Stimulated activated CD8-positive, alpha-beta memory T cell treated with anti-CD3 and anti-CD28 coated beads, Interleukin-7, amount 100 ng/mL, for 4 hours (primary cell): ENCODE measurements at regions not wholly inside any gene's neighbourhood (a gene's known extent, or its start where the extent isn't known, plus 50 kb on each side); places are given as distances from the start of the nearest gene placed in this dataset.
"Not testable (repeated sequence)": the region's sequence is repeated elsewhere in the genome, so short reads cannot be mapped to it uniquely, and the experiment has no call there.

Experiments
- DNase-seq, 2 donors: peaks; one replicate each; pipeline ENCODE4 v3.0.0-alpha.2; 2020; ENCODE audit warnings: low read depth in 2 of 2

DNA sequence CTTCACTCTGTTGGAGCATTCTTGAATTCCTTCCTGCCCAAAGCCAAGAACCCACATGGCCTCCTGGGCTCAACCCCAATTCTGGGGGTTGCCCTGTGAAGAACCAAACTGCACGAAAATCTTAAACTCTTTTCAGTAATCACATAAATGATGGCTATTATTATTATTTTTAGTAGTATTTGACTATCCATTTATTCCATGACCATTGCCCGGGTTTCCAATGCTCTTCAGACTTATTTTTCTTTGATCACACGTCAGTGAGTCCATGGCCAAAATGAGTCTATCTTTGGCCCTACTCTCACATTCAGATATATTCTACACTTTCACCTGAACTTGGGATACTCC is 185.9 kb downstream of the AVL9 start:
- no peak for DNase-seq

DNA sequence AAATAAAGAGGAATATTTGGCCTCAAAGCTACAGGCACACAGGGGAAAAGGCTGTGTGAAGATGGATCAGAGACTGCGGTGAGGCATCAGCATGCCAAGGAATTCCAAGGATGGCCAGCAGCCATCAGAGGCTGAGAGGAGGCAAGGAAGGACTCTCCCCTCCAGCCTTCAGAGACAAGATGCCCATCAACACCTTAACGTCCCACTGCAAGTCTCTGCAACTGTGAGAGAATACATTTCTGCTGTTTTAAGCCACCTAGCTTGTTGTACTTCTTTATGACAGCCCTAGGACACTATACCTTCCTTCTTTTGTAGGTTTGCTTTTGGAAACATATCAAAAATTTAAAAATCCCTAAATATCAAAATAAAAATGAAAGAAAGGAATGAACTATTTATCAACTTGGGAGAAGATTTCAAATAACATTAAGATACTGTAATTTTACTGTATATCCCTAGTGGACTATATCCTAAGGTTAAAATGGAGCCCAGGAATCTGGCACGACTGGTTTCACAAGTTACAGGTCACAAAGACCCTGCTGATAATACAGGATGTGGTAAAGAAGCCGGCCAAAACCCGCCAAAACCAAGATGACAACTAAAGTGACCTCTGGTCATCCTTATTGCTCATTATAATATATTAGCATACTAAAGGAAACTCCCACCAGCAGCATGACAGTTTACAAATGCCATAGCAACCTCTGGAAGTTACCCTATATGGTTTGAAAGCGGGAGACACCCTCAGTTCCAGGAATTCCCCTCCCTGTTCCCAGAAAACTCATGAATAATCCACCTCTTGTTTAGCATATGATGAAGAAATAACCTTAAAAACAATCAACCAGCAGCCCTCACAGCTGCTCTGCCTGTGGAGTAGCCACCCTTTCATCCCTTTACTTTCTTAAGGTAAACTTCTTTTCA is 185.2 kb downstream of the AVL9 start:
- DNase-seq: no peak

GRCh38 chr7:32679192-32679591 is 183.9 kb downstream of the AVL9 start:
- DNase-seq: no peak

DNA sequence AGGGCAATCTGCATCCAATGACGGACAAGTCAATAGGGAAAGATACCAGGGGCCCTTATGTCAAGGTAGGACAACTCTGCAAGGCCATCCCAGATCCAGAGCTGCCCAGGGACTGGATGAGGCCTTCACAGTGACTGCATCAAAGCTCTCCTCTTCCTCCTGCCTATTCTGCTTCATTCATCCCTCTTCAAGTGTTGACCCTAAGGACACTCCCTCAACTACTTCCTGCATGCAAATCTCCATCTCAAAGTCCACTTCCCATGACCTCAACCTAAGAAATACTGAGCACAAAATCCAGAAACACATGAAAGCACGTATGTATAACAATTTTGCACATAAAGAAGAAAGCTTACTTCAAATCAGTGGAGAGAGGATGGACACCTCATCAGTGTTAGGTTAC is 182.3 kb downstream of the AVL9 start:
- no peak for DNase-seq

GRCh38 chr7:32676249-32676941 is 181.1 kb downstream of the AVL9 start:
- no peak for DNase-seq

DNA sequence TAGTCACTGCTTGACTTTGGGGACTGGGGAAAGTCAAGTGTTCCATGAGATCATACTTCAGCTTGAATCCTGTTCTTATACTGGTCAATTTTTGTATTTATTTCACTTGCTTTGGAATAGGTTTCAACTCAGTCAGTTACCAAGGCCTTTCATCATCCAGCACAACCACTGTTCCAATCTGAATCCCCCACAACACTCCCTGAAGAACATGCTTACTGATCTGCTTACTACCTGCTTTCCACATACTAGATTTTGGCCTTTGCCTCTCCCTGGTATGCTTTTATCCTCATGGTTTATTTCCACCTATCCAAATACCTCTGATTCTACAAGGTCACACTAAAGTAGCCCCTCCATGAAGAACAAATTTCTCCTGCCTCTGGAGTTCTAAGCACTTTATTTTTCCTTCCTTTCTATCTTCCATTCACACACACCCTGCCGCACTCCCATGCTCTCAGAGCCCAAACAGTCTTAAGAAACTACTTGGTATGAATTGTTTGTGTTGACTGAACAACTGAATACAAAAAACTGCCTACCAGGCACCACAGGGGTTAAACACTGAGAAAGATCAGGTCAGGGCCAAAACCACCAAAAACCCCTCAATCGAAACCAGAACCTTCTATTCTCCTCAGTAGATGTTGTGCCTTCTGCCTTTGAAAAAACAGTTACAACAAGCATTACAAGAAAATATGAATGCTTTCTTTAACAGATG is 178.1 kb downstream of the AVL9 start:
- no peak for DNase-seq

GRCh38 chr7:32670110-32671025 is 175.1 kb downstream of the AVL9 start:
- no peak for DNase-seq

- not testable (repeated sequence) for DNase-seq
Measured at GRCh38 chr7:32669173-32669870, 174.0 kb downstream of the AVL9 start.

DNA sequence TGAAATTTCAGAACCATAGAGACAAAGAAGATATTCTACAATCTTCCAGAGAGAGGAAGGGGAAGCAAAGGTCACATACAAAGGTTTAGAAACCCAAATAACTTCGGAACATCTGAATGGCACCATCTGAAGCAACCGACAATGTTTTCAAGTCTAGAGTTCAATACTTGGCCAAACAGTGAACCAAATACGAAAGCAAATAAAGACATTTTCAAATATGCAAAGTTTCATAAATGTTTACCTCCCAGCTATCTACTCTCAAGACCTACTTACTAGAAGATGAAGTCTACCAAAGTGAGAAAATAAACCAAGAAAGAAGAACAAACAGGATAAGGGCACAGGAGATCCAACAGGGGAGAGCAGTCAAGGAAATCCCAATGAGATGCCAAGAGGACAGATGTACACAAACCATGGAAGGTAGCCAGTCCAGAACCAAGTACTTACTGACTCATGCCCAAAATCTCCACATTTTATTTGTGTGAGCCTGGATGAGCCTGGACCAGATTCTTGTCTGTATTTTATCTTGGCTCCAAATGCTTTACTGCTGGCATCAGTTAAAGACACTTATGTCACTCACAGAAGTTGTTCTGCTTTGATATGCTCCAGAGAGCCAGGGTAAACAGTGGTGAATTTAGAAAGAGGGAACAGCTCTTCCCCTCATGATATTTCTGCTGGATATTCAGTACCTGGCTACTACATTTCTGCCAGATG is 173.3 kb downstream of the AVL9 start:
- DNase-seq: not testable (repeated sequence)

- DNase-seq: not testable (repeated sequence)
Measured at GRCh38 chr7:32667586-32667985, 172.3 kb downstream of the AVL9 start.

GRCh38 chr7:32663805-32664211 is 168.5 kb downstream of the AVL9 start:
- DNase-seq: not testable (repeated sequence)

DNA sequence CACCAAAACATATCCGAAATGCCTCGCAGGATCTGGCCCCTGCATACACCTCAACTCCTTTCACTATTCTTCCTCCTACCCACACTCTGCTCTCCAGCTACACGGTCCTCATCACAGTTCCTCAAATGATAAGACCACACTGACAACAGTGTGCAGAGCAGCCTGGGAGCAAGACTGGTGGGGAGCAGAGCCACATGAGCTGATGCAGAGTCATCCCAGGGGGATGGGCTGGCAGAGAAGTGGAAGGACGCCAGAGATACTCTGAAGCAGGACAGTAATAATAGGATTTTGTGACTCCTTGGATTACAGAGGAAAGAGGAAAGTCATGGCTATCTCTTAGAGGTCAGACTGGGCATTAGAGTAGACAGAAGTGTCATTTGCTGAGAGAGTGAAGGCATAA is 167.2 kb downstream of the AVL9 start:
- DNase-seq: not testable (repeated sequence)

GRCh38 chr7:32661929-32662328 is 166.6 kb downstream of the AVL9 start:
- DNase-seq: no peak

DNA sequence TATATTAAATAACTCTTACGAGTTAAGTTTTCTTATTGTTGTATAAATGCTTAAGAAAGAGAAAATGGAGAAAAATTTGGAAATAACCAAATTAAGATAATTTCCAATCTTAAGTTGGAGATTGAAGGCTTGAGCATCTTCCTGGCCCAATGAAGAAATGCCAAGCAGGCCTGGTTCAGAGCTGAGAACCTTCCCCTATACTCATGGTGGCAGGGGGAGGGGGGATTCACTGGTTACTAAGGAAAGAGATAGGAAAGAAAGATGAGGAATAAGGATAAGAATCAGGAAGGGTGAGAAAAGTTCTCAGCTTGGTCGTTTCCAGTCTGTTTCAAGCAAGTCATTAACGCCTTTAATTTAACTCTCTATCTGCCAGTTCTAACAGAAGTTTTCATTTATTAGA is 166.2 kb downstream of the AVL9 start:
- no peak for DNase-seq

GRCh38 chr7:32660936-32661335 is 165.6 kb downstream of the AVL9 start:
- no peak for DNase-seq

- no peak for DNase-seq
Measured at GRCh38 chr7:32659853-32660252, 164.6 kb downstream of the AVL9 start.

DNA sequence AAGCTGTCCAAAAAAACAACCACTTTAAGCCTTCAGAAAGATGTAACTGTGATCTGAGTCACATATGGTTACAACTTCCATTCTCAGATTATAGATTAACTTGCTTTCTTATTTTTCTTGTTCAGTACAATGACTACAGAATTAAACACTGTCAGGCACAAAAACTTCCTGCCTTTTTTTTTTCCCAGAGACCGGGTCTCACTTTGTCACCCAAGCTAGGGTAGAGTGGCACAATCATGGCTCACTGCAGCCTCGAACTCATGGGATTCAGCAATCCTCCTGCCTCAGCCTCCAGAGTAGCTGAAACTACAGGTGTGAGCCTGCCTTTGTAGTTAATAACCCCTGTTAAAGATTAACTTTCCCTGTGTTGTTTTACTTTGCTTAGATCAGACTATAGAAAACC is 163.2 kb downstream of the AVL9 start:
- DNase-seq: no peak

DNA sequence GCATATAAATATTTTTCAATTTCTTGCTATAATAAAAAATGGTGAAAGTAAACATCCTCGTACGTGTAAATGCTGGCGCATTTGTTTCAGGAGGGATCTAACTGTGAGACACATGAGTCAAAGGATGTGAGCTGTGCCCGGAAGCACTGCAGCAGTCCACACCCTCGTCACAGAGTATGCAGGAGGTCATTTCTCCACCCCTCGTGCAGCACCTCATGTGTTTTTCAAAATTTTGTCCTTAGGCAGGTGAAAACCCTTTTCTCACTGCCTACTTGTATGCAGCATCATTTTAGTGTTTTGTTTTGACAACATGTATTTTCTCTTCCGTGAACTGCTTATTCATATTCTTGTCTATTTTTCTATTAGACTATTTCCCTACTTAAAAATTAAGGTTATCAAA is 162.7 kb downstream of the AVL9 start:
- no peak for DNase-seq

DNA sequence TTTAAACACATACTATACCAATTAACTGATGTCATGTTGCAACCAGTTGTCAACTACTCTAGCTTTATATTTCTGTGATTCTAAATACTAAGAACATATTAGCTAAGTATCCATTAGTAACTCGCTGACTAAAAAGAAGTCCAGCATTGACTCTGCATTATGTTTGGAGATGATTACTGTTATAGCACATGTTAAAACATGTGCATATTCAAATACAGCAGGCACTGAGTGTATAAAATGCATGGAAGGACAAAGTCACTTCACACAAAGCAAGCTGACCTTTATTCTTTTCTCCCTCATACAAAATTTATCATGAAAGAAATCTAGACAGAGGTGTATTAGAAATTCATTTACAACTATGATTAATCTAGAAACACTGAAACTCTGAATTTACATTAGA is 159.3 kb downstream of the AVL9 start:
- DNase-seq: not testable (repeated sequence)

DNA sequence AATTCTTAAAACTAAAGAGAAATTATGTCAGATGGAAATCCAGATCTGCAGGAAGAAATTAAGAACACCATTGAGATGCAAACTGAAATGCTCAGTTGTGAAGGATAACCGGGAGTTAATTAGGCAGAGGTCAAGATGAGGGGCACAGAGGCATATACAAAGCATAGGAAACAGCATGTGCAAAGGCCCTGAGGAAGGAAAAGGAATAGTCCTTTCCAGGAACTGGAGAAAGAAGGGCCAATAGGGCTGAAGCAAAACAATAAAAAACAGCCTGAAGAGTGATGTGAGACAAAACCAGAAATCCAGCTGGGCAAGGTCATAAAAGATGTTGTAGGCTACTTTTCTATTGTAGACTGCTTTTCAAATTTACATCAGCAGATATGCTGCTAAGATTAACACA is 155.1 kb downstream of the AVL9 start:
- not testable (repeated sequence) for DNase-seq
